GM21529 (cell line): ENCODE measurements at regions not wholly inside any gene's neighbourhood (a gene's known extent, or its start where the extent isn't known, plus 50 kb on each side); places are given as distances from the start of the nearest gene placed in this dataset.

Source experiments
- ATAC-seq: cut with Tn5 transposase; IDR thresholded peaks from one replicate; pipeline ENCODE4 v1.9.1; 2021; ENCODE audit not compliant: unreplicated experiment

DNA sequence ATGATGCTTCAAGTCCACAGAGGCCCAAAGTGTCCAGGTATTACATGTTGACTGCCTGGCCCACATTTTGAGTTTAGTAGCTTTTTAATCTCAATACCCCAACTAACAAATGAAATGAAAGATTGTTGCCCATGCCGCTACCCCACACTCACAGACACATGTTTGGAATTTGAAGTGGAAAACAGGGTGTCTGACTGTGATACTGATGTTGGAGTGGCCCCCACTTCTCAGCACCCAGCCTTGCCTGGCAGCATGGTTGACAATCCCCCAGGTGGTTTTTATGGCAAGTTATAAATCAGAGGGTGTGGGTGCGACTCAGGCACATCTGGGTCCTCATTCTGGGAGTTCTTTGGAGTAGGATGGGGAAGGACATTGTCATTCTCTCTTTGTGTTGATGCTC is 314.7 kb upstream of the ZNF32 start:
- ATAC-seq: no peak

DNA sequence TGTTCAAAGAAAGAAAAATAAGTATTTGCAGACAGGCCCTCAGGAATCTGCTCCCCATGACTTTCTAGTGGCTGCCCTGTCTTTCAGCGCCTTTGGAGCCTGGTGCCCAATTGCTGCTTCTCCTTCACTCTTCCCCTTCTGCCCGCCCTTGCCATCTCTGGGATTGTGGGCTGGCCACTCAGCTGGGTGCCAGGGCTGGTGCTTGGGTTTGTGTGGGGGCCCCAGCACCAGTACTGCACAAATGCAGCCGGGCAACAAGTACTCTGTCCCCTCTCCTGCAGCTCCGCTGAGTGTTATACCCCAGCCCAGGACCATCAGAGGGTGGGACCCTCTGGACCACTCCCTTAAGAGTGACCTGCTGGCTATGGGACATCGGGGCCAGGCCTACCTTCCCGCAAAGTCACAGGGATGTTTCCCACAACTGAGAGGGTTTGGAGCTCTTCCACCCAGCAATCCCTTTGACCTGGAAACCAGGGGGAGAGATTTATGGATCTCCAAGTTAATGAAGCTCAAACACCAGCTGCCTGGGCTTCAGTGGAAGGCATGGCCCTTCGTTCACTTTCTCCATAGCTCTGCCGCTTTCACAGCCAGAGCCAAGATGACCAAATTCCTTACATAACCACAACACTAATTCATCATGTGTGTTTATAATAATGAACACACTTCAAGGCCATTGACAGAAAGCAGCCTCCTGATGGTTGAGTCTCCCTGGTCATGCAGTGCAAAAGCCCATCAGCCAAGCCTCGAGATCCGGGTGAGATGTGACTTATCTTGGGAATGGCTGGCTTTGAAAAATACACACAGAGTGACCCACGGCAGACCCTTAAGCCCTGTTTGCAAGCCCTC is 313.9 kb upstream of the ZNF32 start:
- no peak for ATAC-seq

DNA sequence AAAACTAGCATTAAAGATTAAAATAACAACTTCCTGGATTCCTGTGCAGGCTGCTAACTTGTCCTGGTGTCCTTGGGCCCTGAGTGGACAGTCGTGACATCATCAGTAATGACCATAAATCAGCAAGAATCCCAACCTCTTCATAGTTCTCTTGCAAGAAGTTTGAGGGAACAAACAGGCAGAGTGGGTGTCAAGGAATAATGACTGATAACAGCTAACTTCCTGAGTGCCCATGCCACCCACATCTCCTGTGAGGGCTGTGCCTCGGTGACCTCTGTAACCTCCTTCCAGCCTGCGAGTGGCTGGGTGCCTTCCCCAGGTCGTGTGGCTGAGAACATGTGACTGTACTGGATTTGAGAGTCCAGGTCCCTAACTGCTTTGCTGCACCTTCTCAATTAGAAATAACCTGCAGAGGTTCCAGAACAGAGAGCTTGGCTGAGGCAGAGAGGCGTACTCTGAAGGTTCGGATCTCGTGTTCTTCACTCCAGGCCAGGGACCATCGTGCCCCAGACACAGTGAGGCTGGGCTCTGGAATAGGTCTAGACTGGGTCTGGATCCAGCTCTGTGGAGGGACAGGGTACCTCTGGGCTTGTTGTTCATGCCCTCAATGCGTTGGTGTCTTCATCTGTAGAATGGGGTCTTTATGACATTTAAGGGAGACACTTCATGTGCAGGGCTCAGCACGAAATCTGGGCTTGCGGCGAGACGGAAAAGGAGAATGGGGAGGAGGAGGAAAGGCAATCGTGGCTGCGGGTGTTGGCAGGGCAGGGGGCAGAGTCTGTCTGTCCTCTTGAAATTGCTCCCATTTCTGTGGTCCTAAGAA is 313.1 kb upstream of the ZNF32 start:
- ATAC-seq: no peak

DNA sequence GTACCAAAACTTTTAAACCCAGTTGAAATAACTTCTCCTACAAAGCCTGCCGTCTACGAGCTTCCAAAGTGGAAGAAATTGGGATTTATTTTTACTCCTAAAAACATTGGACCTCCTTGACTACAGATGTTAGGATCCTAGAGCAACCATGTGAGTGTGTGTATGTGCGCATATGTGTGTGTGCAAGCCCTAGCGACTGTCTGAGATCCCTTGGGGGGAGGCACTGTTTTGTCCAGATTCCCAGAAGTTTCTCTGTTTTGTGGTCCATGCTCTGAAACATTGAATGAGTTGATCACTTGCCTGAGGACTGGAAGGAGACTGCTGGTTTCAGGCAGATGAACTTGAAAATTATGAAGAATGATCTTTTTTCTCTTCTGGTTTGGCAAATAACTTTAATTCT is 312.3 kb upstream of the ZNF32 start:
- ATAC-seq: no peak

GRCh38 chr10:43960477-43960876 is 311.8 kb upstream of the ZNF32 start:
- no peak for ATAC-seq

- ATAC-seq: no peak
These were observed 311.4 kb upstream of the ZNF32 start for GRCh38 chr10:43960135-43960415.

DNA sequence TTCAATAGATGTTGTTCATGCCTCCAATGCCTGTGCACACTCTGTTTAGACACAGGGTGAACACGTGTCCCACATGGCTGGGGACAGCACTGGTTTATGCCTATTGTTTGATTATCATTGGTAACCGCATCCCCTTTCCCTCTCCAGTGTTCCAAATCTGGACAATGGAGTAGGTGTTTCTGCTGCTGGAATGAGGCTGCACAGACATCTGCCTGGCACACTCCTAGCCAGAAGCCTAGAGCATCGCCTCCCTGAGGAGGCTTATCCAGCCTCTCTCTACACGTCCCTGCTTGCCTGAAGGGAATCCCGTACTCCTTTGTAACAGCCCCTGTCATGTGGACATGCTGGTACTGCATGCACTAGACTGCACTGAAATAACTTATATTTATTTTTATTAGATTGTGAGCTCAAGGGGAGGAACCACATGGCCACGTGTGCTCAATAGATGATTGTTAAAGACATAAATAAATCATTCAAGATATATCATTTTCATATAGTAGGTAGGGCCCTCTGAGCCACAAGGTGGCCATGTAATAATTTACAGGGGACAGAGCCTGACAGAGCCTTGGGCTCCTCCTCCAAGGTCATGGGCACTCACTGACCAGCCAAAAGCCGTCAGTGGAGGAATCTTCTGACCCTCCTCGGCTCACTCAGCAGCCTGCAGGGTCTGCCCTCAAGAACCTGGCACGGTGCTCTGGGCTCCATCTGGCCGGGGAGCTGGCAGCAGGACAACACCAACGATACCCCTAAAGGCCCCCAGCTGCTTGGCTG is 310.9 kb upstream of the ZNF32 start:
- no peak for ATAC-seq

DNA sequence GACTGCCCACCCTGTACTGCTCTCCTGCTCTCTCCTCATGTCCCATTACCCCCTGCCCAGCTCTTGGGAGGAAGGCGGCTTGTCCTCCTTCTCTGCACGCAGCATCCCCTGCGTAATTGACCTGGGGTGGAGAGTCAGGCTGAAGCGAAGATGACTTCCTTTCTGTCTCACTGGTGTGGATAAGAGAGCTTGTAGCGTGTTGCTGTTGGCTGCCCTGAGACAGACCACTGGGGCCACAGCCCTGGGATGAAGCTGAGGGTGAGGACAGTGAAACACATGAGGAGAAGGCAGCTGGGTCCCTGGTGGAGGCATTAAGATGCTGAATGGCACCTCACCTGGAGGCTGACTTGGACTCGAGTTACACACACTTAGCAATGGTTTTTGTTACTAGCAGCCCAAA is 310.3 kb upstream of the ZNF32 start:
- ATAC-seq: no peak

DNA sequence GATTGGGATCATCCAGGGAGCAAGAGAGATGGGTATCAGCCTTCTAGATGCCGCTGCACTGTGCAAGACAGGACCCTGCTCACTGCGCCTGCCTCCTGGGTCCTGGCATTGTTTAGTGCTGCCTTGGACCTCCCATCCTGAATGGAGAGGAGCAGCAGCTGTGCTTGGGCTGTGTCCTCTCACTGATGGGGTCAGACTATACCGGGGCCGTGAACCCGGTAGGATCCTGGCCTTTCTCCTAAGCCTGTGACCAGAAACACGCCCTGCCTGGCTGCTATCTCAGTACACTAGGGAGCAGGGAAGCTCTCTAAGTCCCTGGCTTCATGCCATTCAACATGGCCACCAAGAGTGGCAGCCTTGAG is 309.4 kb upstream of the ZNF32 start:
- no peak for ATAC-seq

GRCh38 chr10:43957267-43958070 is 308.8 kb upstream of the ZNF32 start:
- ATAC-seq: no peak

DNA sequence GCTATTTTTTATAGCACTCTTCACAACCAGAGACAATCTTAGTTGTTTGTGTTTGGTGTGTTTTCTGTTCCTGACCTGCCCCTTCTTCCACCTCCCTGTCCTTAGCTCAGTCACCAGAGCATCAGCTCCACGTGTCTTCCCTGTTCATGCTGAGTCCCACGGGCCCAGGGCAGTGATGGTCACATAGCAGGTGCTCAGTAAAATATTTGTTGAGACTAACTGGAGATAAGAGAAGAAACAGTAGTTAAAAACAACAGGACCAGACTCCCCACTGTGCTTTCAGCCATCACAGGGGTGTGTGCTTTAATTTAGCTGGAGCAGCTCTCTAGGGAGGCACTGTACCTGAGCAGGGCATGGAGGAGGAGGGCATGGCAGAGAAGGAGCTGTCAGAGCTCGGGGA is 307.3 kb upstream of the ZNF32 start:
- ATAC-seq: no peak

- ATAC-seq: no peak
These were observed 306.4 kb upstream of the ZNF32 start for GRCh38 chr10:43955002-43955596.

GRCh38 chr10:43953672-43954071 is 305.0 kb upstream of the ZNF32 start:
- ATAC-seq: no peak

DNA sequence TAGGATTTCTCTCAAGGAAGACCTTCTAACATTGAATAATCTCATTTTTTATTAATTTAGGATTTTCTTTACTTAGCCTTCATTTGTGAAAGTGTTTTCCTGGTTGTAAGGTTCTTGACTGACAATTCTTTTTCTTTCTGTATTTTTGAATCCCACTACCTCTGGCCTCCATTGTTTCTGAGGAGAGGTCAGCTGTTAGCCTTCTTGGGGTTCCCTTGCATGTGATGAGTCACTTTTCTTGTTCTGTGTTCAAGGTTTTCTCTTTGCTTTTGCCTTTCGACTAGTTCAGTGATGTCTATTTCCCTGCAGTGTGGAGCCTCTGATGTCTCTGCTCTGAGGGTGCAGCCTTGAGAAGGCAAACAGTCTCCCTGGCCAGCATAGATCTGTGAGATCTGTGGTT is 304.1 kb upstream of the ZNF32 start:
- no peak for ATAC-seq

DNA sequence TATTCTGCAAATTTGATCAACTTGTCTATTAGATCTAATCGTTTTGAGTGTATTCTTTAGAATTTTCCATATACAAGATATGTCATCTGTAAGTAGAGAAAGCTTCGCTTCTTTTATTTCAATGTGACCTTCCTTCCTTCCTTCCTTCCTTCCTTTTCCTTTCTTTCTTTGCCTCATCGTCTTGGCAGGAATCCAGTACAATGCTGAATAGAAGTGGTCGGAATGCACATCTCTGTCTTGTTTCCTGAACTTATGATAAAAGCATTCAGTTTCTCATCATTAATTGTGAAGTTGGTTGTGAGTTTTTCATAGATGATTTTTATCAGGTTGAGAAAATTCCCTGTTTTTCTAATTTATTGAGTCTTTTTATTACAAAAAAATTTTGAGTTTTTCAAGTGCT is 300.7 kb upstream of the ZNF32 start:
- no peak for ATAC-seq

GRCh38 chr10:43946445-43946844 is 297.8 kb upstream of the ZNF32 start:
- ATAC-seq: no peak

- no peak for ATAC-seq
These were observed 297.2 kb upstream of the ZNF32 start for GRCh38 chr10:43945908-43946307.

GRCh38 chr10:43945094-43945730 is 296.5 kb upstream of the ZNF32 start:
- no peak for ATAC-seq

DNA sequence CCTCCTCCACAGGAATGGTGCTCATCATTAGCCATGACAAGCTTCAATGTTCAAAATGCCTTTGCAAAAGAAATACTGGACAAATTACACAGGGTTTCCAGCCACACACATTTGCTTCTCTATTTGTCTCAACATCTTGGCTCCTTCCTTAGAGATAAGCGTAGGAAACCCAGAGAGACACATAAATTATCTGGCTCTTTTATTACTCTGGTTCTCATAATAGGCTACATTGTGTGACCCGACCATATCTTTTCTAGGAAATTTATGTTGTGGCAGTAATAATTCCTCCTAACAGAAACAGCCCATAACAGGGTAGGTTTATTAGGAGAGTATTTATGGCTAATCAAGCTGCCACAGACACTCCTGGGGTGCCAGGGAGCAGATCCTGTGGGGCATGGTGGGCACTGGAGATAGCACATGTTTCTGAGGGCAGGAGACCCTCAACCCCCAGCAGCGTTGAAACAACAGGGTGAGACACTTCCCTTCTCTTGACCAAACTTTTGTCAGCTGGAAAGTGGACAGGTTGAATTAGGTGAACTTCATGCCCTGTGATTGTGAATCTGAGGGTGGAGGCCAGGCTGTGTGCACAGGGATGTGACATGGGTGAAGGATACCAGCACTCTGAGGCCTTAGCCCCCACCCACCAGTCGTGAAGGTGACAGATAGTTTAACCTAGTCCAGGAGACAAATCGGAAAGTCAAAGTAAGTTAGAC is 295.9 kb upstream of the ZNF32 start:
- ATAC-seq: no peak
